ENCODE measurements at regions not wholly inside any gene's neighbourhood (a gene's known extent, or its start where the extent isn't known, plus 50 kb on each side); places are given as distances from the start of the nearest gene placed in this dataset.

GRCh38 chrX:63050225-63050624, 300.9 kb downstream of the SPIN4 start:
- Histone ChIP-seq H3K27ac (no peak overlapping the region), H3K27me3 (no peaks in the 10 kb centered on the region), H3K79me2 (ENCODE audit: low read depth) (no peaks in the 10 kb centered on the region), H3F3A (ENCODE audit: low read depth) (no peaks in the 10 kb centered on the region), H3K4me2 (no peak overlapping the region), H4K20me1 (ENCODE audit: low read depth) (no peaks in the 10 kb centered on the region), H3K4me3 (no peak overlapping the region), H2AFZ (replicated peaks) (no peak overlapping the region), H3K36me3 (no peaks in the 10 kb centered on the region), H3K4me1 (no peaks in the 10 kb centered on the region), H3K9ac (no peak overlapping the region), H3K9me3 (ENCODE audit: low read depth) (peaks cover 45% of the 10 kb centered on the region)
- Mint-ChIP-seq H3K9me3 (peaks cover 19% of the 10 kb centered on the region), H3K4me1 (no peaks in the 10 kb centered on the region), H3K36me3 (no peaks in the 10 kb centered on the region), H3K27me3 (ENCODE audit: insufficient read depth, low read depth) (no peaks in the 10 kb centered on the region), H3K27ac (no peak overlapping the region), H3K4me3 (no peak overlapping the region)
- DNase-seq (ENCODE audit: low spot score): no peak
- TF ChIP-seq EZH2phosphoT487 (IDR thresholded peaks at IDR 0.05): no peak
- TF ChIP-seq EZH2 (IDR thresholded peaks at IDR 0.05): no peak
- no peak for TF ChIP-seq CTCF (IDR thresholded peaks at IDR 0.05)

GRCh38 chrX:63032811-63033210, 318.3 kb downstream of the SPIN4 start:
- DNase-seq (ENCODE audit: low spot score): no peak
- peaks cover 46% of the 10 kb centered on the region for H3K9me3 ChIP-seq (ENCODE audit: low read depth)
- Mint-ChIP-seq H3K27me3 (ENCODE audit: insufficient read depth, low read depth) (peaks cover 3% of the 10 kb centered on the region), H3K4me3 (no peak overlapping the region), H3K36me3 (no peaks in the 10 kb centered on the region), H3K4me1 (no peaks in the 10 kb centered on the region), H3K9me3 (peaks cover 34% of the 10 kb centered on the region), H3K27ac (no peak overlapping the region)
- no peaks in the 10 kb centered on the region for H3K4me1 ChIP-seq
- H2AFZ ChIP-seq (replicated peaks): no peak overlapping the region
- H3K79me2 ChIP-seq (ENCODE audit: low read depth): no peaks in the 10 kb centered on the region
- H3K27me3 ChIP-seq: no peaks in the 10 kb centered on the region
- H3K9ac ChIP-seq: no peak overlapping the region
- no peak for TF ChIP-seq EZH2phosphoT487 (IDR thresholded peaks at IDR 0.05)
- TF ChIP-seq EZH2 (IDR thresholded peaks at IDR 0.05): no peak
- no peak for TF ChIP-seq CTCF (IDR thresholded peaks at IDR 0.05)
- H3K27ac ChIP-seq: no peak overlapping the region
- H3K4me2 ChIP-seq: no peak overlapping the region
- no peaks in the 10 kb centered on the region for H3F3A ChIP-seq (ENCODE audit: low read depth)
- H3K36me3 ChIP-seq: no peaks in the 10 kb centered on the region
- H3K4me3 ChIP-seq: no peak overlapping the region
- no peaks in the 10 kb centered on the region for H4K20me1 ChIP-seq (ENCODE audit: low read depth)

- no peaks in the 10 kb centered on the region for H3K4me1 ChIP-seq
- Mint-ChIP-seq H3K9me3 (peaks cover 30% of the 10 kb centered on the region), H3K4me3 (no peak overlapping the region), H3K27me3 (ENCODE audit: insufficient read depth, low read depth) (peaks cover 2% of the 10 kb centered on the region), H3K36me3 (no peaks in the 10 kb centered on the region), H3K27ac (no peak overlapping the region), H3K4me1 (no peaks in the 10 kb centered on the region)
- H2AFZ ChIP-seq (replicated peaks): no peak overlapping the region
- H4K20me1 ChIP-seq (ENCODE audit: low read depth): no peaks in the 10 kb centered on the region
- H3K79me2 ChIP-seq (ENCODE audit: low read depth): no peaks in the 10 kb centered on the region
- peaks cover 9% of the 10 kb centered on the region for H3K36me3 ChIP-seq
- H3K9me3 ChIP-seq (ENCODE audit: low read depth): peaks cover 29% of the 10 kb centered on the region
- no peak overlapping the region for H3K4me2 ChIP-seq
- TF ChIP-seq EZH2phosphoT487 (IDR thresholded peaks at IDR 0.05) (no peak), CTCF (IDR thresholded peaks at IDR 0.05) (no peak), EZH2 (IDR thresholded peaks at IDR 0.05) (no peak)
- H3F3A ChIP-seq (ENCODE audit: low read depth): no peaks in the 10 kb centered on the region
- no peaks in the 10 kb centered on the region for H3K27me3 ChIP-seq
- no peak overlapping the region for H3K27ac ChIP-seq
- no peak overlapping the region for H3K9ac ChIP-seq
- no peak for DNase-seq (ENCODE audit: low spot score)
- H3K4me3 ChIP-seq: no peak overlapping the region
Observed at GRCh38 chrX:63013549-63013948, 337.6 kb downstream of the SPIN4 start.
